ENCODE measurements at regions not wholly inside any gene's neighbourhood (a gene's known extent, or its start where the extent isn't known, plus 50 kb on each side); places are given as distances from the start of the nearest gene placed in this dataset.

DNA sequence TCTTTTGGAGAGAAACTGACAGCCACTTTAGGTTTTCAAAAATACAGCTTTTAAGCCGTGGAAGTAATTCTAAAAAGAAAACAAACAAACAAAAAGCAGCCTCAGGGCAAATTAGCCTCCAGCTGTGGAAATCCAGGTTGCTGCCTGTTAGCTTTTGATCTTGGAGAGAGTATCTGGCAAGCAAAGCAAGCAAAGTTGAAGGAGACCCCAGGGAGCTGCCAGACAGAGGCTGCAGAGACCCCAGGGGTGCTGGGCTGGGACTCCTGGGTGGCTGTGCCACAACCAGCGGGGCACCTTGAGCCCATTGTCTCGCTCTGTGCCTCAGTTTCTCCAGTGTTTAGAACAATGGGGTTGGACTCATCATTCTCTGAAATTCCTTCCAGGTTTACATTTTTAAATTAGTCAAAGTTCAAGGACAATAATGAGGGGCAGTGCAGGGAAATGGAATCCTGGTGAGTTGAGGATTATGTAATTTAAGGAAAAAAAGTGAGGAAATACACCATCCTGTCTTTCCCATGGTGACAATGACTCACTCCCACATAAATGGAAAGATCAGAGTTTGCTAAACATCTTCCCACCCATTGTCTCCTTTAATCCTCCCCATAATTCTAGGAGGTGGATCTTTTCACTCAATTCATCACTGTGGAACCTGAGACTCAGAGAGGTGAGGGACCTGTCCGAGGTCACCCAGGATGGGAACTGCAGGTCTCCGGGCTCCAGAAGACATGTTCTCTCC lies 480.5 kb downstream of the MATN1 start:
- TF ChIP-seq EP300 (IDR thresholded peaks at IDR 0.05) = no peak
- TF ChIP-seq POLR2A (IDR thresholded peaks at IDR 0.05) = no peak
- TF ChIP-seq, protein P1, sequence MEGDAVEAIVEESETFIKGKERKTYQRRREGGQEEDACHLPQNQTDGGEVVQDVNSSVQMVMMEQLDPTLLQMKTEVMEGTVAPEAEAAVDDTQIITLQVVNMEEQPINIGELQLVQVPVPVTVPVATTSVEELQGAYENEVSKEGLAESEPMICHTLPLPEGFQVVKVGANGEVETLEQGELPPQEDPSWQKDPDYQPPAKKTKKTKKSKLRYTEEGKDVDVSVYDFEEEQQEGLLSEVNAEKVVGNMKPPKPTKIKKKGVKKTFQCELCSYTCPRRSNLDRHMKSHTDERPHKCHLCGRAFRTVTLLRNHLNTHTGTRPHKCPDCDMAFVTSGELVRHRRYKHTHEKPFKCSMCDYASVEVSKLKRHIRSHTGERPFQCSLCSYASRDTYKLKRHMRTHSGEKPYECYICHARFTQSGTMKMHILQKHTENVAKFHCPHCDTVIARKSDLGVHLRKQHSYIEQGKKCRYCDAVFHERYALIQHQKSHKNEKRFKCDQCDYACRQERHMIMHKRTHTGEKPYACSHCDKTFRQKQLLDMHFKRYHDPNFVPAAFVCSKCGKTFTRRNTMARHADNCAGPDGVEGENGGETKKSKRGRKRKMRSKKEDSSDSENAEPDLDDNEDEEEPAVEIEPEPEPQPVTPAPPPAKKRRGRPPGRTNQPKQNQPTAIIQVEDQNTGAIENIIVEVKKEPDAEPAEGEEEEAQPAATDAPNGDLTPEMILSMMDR (IDR thresholded peaks at IDR 0.05) = no peak
- Histone ChIP-seq H3K27ac (no peak overlapping the region), H3K36me3 (no peaks in the 10 kb centered on the region), H3K4me3 (no peak overlapping the region), H3K9me3 (no peaks in the 10 kb centered on the region), H3K27me3 (no peaks in the 10 kb centered on the region), H3K4me1 (ENCODE audit: insufficient read depth) (no peaks in the 10 kb centered on the region)
- no peak for DNase-seq
- 60 to 63% (median 63%) methylated on average over 5 of the region's 5 CpGs for WGBS, 3 donors
- intact Hi-C loops (cut with DNase I) = no loop called here

DNA sequence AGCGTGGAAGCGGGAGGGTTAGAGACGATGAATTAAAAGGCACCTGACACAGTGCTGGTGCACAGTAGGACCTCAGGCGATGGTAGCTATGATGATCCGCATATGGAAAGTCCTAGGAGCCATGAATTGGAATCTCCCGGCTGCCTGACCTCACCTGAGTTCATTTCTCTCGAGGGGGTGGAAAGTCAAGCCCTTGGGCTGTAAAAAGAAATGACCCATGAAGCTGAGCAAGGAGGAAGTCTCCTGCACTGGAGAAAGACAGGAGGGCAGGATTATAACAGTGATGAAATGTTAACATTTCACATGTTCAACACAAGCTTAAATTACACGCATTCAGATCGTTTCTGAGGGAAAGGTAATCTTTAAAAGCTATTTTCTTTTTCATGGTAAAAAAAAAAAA lies 481.2 kb downstream of the MATN1 start:
- Histone ChIP-seq H3K9me3 (no peaks in the 10 kb centered on the region), H3K36me3 (no peaks in the 10 kb centered on the region), H3K27me3 (no peaks in the 10 kb centered on the region), H3K27ac (no peak overlapping the region), H3K4me3 (no peak overlapping the region), H3K4me1 (ENCODE audit: insufficient read depth) (no peaks in the 10 kb centered on the region)
- DNase-seq = no peak
- WGBS, 3 donors = 64 to 68% (median 65%) methylated on average over 9 of the region's 9 CpGs
- intact Hi-C loops (cut with DNase I) = no loop called here
- TF ChIP-seq POLR2A (IDR thresholded peaks at IDR 0.05) = no peak
- TF ChIP-seq, protein P1 (IDR thresholded peaks at IDR 0.05) = no peak
- no peak for TF ChIP-seq EP300 (IDR thresholded peaks at IDR 0.05)

DNA sequence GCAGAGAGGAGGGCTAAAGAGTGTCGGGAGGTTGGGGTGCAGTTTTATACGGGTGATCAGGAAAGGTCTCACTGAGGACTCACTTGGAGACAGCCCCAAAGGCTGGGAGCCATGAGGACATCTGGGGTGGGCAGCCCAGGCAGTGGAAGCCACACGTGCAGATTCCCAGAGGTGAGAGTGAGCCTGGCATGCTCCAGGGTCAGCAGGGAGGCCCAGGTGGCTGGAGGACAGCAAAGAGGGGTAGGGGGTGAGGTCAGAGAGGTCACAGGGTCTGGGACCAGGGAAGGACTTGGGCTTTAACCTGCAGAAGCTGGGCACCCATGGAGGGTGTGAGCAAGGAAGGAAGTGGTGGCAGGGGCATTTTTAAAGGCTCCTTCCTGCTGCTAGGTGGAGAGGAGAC lies 481.7 kb downstream of the MATN1 start:
- intact Hi-C loops (cut with DNase I) = no loop called here
- no peak overlapping the region for H3K4me3 ChIP-seq
- TF ChIP-seq EP300 (IDR thresholded peaks at IDR 0.05) (no peak), POLR2A (IDR thresholded peaks at IDR 0.05) (no peak)
- TF ChIP-seq, protein P1 (IDR thresholded peaks at IDR 0.05) = no peak
- H3K27ac ChIP-seq = no peak overlapping the region
- no peaks in the 10 kb centered on the region for H3K4me1 ChIP-seq (ENCODE audit: insufficient read depth)
- H3K36me3 ChIP-seq = no peaks in the 10 kb centered on the region
- DNase-seq = no peak
- no peaks in the 10 kb centered on the region for H3K27me3 ChIP-seq
- 29 to 48% (median 40%) methylated on average over 3 of the region's 3 CpGs for WGBS, 3 donors
- no peaks in the 10 kb centered on the region for H3K9me3 ChIP-seq

DNA sequence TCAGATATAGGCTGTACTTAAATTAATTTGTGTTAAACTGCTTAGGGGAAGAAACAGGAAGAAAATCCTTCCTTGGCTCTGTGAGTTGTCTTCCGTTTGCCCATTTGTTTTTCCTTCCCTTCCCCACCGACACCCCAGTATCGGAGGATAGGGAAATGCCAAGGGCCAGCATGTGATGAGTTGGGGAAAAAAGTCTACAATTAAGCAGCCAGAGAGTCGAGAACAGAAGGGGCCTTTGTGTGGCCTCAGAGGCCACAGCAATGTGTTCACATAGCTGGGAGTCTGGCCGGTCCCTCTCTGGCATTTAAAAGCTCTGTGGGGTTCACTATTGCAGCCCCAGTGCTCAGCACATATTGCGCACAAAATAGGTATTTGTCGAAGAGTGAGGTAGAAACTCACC lies 489.3 kb downstream of the MATN1 start:
- intact Hi-C loops (cut with DNase I) = no loop called here
- no peaks in the 10 kb centered on the region for H3K9me3 ChIP-seq
- no peaks in the 10 kb centered on the region for H3K36me3 ChIP-seq
- no peak overlapping the region for H3K27ac ChIP-seq
- no peak overlapping the region for H3K4me3 ChIP-seq
- TF ChIP-seq, protein P1 (IDR thresholded peaks at IDR 0.05) = no peak
- TF ChIP-seq POLR2A (IDR thresholded peaks at IDR 0.05) (no peak), EP300 (IDR thresholded peaks at IDR 0.05) (no peak)
- no peaks in the 10 kb centered on the region for H3K27me3 ChIP-seq
- DNase-seq = no peak
- 75 to 77% (median 77%) methylated on average over 7 of the region's 7 CpGs for WGBS, 3 donors
- H3K4me1 ChIP-seq (ENCODE audit: insufficient read depth) = no peaks in the 10 kb centered on the region

All from ovary (tissue), 7 donors.